Dermis blood vessel endothelial cell (primary cell): ENCODE measurements at regions not wholly inside any gene's neighbourhood (a gene's known extent, or its start where the extent isn't known, plus 50 kb on each side); places are given as distances from the start of the nearest gene placed in this dataset.

Source experiments
- DNase-seq: peaks from one replicate; pipeline ENCODE4 v3.0.0; 2010

DNA sequence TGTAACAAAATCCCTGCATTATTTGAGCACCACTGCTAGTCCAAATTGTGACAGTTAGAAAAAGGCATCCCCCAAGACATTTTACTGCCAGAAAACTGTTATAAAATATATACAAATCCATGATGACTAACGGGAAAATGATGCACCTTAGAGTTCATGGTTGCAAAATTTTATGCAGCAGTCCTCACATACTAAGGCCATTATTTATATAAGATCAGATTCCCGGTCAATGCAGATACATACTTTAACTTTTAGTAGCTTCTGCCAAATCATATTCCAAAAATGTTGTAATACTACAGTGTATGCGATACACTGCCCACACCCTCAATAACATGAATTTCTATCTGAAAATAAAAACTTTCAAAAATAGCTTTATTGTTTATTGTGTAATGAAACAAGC, 239.9 kb upstream of the ZNF32 start:
- no peak for DNase-seq

DNA sequence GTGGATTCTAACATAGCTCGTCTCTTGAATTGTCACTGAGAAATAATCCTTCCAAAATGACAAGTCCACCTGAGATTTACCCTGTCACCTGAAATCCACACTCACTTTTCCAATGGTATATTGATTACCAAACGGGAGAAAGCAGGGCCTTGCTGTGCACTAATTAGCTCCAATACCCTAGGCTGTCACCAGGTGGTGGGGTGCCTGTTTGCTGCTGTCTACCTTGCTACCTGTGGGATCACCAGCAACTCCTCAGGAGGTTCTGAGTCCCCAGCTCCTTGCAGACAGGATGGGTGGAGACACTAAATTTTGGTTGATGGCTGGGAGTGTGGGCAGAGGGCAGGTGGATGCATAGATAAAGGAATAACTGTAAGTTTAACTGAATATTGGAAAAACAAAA, 237.2 kb upstream of the ZNF32 start:
- DNase-seq = no peak

DNA sequence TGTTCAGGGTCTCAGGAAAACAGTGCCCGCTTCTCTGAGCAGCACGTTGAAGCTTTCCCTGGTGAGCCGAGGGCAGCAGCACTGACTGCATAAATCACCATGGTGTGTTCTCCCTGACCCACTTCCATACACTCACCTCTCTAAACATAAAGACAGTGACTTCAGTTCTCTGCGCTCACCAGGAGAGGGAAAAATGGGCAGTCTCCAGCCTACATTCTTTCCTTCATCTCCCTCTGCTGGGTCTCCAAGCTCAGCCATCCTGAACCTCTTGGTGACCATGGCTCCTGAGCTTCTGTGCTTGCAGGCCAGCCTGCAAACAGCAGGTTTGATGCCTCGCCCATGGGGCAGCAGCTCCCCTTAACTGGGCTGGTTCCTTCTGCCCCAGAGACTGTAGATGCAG, 236.6 kb upstream of the ZNF32 start:
- DNase-seq = no peak

DNA sequence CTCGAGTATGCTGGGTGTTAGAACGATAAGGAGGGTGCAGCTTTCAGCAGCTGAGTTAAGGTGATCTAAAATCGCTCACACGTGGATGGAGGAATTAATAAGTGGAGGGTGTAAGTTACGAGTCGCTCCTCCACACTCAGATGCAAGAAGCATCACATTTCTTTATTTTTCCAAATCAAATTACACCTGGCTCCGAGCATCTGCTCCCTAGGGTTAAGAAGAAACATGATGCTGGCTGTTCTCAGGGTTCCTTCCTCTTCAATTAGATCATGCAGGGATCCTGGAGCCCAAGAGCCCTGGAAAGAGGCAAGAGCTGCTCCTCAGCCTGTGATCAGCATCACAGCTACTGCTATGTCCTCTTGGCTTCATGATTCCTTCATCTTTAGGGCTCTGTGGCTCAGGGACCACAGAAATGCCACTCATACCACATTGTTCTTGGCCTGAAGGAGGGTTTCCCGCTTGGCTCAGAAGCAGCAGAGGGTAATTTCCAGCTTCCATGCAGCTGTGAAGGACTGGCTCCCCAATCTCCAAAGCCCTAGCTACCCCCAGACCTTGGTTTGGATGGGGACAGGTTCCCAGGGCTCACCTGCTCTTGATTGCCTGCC, 235.9 kb upstream of the ZNF32 start:
- DNase-seq = no peak

DNA sequence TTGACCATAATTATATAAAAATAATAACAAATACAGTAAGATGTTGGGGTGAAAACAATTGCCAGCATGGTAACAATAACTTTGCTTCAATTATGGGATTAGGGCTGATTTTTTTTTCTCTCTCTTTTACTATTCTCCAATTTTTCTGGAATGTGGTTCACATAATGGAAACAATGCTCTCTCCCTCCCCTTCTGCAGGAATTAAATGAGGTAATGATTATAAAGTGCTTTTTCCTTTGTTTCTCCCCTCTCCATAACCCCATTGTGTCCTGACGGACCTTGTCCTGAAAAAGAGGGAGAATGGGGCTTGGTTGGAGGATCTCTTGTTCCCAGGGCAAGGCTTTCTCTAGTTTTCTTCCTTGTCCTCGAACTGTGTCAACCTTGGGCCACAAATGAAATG, 234.0 kb upstream of the ZNF32 start:
- peak; percentile 38 for DNase-seq

DNA sequence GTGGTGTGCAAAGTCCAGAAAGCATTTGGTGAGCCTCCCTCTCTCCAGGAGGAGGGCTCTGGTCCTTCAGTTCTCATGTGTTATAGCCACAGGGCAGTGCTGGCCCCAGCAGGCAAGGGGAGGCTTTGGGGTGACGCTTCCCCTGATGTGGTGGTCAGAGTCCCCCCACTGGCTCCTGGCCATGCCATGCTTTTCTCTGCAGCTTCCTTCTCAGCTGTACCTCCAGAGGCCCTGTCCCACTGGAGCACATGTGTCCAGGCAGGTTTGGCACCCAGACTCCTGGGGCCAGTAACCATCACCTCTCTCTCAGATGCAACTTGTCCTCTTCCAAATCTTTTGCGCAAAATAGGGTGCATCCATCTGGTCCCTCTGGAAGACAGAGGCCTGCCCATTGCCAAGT, 233.0 kb upstream of the ZNF32 start:
- no peak for DNase-seq

DNA sequence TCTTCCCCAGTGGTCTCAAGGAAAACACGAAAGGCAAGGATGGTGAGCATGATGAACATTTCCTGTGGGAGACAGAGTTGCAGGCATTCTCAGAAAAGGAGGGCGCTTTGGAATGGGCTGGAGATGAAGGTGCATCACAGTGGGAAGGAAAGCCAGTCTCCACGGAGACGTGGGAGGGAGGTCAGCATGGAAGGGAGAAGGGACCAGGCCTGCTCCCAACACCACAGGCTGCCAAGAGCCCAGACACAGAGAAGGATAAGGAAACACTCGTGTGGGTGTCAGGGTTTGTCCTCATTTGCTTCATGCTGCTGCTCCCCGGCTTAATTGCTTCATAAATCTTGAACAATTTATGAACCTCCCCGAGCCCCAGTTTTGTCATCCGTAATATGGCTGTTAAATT, 231.5 kb upstream of the ZNF32 start:
- DNase-seq = no peak

DNA sequence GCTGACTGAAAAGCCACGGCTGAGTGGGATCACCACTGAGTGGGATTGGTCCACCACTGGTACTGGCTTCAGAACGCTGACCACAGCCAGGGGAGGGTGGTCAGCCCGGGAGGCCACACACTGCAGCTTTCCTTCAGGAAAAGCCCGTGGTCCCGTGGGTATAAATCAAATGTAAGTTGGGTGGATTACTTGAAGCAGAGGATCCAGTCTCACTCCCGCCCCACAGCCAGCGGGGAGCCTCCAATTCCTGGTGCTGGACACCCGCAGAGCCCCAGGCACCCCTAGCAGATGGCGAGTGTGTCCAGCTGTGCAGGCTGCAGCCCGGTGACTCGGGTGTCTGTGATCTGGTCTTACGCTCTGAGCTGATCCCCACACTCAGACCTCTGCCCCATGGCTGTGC, 231.1 kb upstream of the ZNF32 start:
- DNase-seq = no peak

DNA sequence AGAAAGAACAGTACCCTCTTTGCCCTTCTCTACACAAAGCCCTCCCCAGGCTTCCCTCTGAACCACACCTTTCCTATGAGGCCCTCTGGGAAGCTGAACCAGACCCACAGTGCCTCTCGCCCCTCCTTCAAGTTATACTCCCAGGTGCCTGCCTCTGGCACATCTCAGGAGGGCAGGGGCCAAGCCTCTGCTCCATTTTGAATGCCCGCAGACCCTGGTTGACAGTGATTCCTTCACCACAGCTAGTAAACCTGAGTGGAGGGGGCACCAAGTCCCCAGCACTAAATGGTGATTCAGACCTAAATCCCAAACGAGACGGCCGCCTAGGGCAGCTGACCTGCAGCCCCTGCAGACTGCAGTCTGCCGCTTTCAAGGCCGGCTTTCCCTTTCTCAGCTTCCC, 230.5 kb upstream of the ZNF32 start:
- DNase-seq = no peak

DNA sequence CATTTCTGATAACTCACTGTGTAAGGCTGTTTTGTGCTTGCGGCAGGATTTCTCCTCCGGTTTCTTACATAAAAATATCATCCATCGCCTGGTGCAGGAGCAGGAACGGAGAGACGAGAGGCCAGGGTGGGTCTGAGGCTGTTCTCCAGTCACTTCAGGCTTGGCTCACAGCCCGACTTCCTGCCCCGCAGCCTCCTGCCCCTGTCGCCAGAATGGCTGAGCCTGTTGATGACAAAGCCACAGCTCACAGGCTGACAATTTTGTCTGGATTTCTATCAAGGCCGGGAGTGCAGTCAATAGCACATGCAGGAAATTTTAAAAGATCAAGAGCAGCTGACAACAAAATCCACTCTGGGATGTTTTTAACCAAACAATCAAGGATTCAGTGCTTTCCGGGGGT, 229.7 kb upstream of the ZNF32 start:
- DNase-seq = peak; percentile 41

DNA sequence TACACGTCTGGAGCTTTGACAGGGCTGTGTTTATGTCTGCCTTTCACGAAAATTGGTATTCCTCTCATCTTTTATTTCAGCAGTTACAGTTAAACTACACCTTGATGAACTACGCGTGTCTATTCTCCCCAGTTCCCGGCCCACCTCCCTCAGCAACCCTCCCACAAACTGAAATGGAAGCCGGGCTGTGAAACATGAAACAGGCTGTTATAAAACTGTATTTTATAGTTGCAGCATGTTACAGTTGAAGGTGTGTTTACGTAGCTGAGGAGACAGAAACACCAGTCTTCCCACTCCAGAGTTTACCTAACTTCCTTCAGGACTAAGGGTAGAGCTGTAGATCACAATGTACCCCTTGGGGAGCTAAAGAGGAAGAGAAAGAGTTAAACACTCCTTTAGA, 228.3 kb upstream of the ZNF32 start:
- no peak for DNase-seq

DNA sequence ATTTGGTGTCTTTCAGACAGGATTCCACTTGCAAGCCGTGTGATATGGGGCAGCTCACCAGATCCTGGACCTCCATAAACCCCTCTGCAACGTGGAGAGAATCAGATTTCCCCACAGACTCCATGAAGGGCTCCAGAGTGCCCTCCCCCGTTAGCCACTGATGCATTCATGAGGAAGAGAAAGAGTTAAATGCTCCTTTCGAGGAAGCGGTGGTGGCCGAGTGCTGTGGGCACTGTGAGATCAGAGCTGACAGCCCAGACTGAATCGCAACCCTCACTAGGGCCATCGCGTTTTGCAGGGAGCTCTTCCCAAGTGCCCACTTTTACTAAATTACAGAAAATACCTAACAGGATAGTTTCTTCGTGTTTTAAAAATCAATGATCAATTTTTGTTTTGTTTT, 226.3 kb upstream of the ZNF32 start:
- no peak for DNase-seq

DNA sequence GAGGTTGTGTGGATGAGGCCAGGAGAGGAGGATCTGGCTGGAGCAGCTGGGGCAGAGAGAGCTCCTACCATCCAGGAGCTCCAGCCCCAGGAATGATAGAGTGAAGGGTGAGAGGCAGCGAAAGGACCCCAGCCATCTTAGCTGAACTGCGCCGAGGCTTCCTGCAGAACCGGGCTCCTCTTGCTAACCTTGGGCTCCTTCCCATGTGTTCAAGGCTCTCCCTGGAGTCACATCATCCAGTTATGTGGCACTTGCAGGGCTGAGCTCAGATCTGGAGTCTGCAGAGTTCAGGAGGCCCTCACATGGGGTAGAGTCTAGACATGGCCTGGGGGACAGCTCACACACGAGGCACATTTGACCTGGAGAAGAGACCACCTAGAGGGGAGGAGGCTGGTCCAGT, 225.0 kb upstream of the ZNF32 start:
- no peak for DNase-seq

DNA sequence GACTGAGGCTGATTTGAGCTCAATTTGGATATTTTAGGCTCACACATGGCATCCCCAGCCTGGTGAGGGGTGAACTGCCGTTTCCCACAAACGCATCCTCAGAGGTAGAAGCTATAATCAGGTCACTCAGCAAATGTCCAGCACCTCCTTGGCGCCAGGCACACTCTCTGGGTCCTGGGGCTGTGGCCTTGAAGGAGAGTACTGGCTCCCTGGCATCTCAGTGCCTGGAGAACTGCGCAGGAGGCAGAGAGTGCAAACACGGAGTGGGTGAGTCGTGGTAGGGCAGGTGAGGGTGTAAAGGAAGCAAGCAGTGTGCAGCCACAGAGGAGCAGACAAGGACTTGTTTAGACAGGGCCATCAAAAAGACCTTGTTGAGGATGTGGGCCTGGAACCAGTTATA, 224.0 kb upstream of the ZNF32 start:
- no peak for DNase-seq

DNA sequence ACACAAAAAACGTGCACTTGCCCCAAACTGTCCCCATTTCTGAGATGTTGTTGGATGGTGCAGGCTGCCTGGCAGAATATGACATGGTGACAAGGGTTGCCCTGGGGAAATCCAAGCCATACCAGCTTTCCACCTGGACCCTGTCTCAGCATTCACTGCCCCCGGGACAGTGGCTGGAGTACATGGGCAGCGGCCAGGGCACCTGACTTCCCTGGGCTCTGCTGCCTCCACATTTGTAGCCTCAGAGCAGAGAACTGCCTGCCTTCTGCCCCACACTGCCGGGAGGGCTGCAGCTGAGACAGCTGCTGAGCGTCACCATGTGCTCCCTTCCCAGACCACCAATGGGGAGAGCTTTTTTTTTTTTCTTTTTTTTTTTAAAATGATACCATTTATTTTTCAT, 222.9 kb upstream of the ZNF32 start:
- DNase-seq = no peak

DNA sequence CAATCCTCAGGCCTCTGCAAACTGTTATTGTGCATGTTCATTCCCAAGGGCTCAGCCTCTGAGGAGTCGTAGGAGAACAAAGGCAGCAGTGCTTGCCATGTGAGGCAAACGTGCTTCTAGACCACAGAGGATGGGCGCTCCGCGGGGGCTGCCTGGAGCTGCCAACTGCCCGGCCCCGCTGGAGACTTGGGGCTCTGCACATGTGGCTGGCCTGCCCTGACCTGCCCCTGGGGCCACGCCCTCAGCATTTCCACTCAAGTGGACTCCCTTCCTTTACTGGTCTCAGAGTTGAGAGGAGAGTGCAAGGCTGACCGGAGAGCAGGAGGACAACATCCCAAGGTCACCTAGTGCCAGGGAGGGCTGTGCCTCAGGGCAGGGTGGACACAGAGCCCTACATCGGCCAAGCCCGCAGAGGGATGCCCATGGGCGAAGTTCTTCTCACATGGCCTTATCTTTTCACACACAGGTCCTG, 222.3 kb upstream of the ZNF32 start:
- DNase-seq = no peak

DNA sequence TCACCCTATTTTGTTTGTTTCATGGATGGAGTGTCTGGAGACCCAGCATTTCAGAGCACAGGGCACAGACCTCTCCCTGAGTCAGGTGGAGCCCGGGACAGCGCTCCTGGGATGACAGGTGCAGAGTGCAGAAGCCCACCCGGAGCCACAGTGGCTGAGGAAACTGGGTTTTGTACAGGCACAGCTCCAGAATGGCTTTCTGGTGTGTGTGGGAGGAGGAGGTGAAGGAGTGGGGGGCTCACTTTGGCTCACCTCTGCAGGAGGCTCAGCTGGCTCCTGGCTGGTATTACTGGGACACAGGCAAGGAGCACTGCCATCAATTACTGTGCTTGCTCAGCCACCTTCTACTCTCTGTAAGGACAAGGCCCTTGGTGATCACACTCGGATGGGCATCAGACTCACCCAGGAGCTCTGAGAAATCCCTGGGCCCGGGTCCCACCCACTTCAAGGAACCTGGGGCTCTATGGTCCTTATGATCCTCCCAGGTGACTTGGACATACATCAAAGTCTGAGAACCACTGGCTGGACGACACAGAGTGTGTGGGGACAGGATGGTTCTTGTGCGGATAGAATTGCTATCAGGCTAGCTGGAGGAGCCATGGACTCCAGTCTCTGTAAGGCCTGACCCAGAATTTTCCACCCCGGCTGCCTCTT, 221.1 kb upstream of the ZNF32 start:
- DNase-seq = no peak

DNA sequence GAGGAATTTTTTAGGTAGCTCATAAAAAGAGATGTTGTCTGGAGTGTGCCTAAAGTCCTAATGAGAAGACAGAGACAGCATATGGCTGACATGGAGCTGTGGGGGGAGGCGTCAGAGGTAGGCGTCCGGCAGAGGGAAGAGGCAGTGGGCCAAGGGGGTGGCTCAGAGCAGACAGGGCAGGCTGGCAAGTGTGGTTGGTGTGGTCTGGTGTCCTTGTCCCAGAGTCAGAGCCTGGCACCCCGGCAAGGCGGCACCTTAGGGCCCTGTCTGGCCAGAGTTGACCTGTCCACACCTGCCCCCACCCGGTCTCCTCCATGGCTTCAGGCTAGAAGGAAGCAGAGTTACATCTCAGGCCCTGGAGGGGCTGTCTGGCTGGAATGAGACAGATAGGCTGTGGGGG, 220.3 kb upstream of the ZNF32 start:
- no peak for DNase-seq

DNA sequence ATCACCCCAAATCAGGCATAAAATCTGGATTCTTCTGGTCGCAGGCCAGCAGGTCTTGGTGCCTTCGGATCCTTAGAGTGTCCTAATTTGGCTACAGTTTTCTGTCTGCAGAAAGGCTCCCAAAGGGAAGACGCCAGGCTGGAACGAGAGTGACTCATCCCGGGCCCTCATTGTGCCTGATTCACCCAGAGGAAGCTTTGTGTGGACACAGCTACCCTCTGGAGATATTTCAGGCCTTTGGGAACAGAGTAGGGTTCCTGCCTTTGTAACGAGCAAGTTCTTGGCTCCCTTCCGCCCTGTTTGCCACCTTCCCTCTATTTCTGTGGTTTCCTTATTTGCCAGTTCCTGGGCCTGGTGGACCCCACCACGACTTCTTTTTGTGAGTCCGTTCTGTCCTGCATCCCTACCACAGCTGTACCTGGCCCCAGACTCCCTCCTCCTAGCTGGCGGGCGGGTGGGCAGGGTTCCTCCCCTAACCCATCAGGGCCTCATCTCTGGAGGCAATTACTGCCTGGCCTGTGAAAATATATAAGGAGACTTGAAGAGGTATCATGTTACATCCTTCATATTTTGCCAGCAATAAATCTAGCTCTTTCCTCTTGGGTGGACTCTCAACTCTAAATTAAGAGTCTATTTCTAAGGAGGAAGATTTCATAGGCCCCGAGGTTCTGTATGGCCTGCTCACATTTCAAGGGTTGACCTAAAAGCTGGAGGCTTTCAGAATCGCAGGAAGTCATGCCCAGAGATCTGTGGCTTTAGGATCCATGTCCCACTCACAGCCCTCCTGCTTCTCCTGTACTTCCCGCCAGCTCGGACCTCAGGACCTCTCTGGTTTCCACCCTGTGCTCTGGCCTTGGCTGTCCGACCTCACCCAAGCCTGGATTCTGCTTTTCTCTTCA, 219.2 kb upstream of the ZNF32 start:
- peak; percentile 82 for DNase-seq

DNA sequence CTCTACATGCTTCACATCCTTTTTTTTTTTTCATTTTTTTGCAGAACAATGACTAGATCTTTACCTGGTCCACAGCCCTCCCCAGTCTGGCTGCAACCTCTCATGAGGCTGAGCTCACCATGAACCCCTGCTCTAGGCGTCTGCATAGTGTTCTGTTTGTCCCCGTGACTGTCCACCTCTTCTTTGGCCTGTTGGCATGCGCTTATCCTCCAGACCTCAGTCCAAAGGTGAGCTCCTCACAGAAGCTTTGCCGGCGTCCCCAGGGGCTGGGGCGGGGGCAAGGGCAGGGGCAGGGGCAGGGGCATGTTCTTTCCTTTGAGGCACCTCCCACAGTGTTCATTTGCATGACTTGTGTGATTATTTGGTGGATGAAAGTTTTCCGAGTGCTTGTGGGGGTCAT, 218.4 kb upstream of the ZNF32 start:
- no peak for DNase-seq

DNA sequence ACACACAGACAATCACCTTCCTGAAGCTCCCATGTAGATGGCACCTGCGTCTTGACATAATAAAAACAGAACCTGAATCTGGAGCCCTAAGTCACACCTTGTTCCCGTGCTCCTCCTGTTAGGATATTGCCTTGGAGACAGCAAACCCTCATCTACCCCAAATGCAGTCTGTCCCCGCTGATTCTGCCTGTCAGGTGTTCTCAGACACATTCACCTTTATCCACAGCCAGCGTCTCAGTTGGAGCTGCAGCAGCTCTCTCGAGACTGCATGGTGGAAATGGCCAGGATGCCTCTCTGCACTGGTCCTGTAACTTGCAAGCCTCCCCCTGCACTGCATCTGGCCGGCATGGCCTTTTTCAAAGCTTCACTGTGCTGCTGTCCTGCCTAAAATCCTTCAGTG, 218.0 kb upstream of the ZNF32 start:
- DNase-seq = no peak

DNA sequence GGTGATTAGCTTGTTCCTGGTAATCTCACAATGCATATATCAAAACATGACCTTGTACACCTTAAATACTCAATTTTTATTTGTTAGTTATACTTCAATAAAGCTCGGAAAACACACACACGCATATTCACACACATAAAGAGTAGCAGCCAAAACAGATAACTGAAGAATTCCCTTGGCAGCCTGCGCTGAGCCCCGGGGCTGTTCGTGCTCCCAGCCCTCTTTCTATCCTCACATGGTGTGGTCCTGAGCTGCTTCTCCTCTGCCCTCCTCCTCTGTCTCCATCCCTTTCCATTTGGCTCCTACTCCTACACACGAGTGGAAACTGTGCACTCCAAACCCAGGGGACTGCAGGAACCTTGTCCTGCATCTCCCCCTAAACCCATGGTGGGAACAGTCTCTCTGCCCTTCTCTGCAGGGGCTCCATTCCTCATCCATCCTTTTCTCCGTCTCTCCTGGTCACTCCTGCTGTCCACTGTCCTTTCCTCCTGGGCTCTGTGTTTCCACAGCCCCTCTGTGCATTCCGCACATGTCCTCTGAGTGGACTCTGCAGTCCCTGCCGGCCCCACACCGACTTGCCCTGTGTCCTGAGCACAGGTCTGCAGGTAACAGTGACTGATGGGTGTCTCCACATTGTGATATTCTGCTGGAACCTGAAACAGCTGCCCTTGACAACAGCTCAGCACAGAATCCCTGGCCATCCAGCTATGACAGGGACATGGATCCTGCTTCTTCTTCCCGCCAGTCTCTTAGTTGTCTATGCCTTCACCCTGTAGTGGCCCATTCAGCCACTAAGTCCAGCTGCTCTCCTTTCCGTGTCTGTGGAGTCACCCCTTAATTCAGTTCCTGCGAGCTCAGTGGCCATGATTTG, 216.8 kb upstream of the ZNF32 start:
- no peak for DNase-seq

DNA sequence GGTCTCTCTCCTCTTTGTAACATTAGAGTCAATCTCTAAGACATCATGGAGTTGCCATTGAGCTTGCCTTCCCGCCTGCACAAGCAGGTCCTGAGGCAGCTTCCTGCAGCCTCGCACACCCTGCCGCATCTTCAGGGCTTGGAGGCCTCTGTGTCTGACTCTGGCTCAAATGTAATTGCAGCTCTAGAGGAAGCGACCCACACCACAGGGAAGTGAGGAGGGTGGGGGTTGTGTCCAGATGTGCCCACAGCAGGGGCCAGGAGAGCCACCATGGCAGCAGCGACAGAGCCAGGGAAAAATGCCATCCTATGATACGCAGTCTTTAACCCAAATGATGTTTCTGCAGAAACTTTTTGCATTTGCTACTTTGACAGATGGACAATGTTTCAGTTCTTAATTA, 216.0 kb upstream of the ZNF32 start:
- DNase-seq = no peak
